ENCODE measurements at regions not wholly inside any gene's neighbourhood (a gene's known extent, or its start where the extent isn't known, plus 50 kb on each side); places are given as distances from the start of the nearest gene placed in this dataset.

- TF ChIP-seq CTCF (IDR thresholded peaks at IDR 0.05; ENCODE audit: low read depth, low read length, poor library complexity, severe bottlenecking) (no peak), EZH2phosphoT487 (IDR thresholded peaks at IDR 0.05; ENCODE audit: borderline replicate concordance, low read length) (no peak)
These were observed 483.6 kb downstream of the GABRG1 start for GRCh38 chr4:45640281-45640680.

Measured in DOHH2 (cell line).